ENCODE measurements at regions not wholly inside any gene's neighbourhood (a gene's known extent, or its start where the extent isn't known, plus 50 kb on each side); places are given as distances from the start of the nearest gene placed in this dataset.

DNA sequence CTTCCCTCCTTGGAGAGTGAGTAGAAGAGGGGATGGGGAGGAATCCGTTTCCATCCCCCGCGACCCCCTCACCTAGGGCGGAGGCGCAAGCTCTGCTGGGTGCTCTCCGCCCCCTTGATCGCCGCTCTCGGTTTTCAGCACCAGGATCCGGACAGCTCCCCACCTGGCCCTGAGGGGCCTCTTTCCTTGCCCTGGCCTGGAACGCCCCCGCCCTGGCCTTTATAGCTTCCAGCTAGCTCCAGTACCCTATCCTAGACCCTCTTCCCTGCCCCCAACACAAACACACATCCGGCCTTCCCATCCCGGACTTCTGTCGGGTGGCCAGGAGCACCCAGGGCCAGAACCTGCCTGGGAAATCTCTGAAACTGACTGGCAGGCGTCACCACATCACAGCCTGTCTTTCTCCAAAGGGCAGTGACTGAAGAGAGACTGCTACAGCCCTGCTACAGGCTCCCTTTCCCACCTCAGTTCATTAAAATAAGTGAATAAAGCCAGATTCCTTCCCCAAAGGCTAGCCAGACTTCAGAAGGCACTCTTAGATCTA lies 72.3 kb upstream of the LEP start:
- TF ChIP-seq, protein P1, sequence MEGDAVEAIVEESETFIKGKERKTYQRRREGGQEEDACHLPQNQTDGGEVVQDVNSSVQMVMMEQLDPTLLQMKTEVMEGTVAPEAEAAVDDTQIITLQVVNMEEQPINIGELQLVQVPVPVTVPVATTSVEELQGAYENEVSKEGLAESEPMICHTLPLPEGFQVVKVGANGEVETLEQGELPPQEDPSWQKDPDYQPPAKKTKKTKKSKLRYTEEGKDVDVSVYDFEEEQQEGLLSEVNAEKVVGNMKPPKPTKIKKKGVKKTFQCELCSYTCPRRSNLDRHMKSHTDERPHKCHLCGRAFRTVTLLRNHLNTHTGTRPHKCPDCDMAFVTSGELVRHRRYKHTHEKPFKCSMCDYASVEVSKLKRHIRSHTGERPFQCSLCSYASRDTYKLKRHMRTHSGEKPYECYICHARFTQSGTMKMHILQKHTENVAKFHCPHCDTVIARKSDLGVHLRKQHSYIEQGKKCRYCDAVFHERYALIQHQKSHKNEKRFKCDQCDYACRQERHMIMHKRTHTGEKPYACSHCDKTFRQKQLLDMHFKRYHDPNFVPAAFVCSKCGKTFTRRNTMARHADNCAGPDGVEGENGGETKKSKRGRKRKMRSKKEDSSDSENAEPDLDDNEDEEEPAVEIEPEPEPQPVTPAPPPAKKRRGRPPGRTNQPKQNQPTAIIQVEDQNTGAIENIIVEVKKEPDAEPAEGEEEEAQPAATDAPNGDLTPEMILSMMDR (IDR thresholded peaks at IDR 0.05; ENCODE audit: insufficient read depth, low read length): no peak
- TF ChIP-seq POLR2AphosphoS5 (IDR thresholded peaks at IDR 0.05; ENCODE audit: low read depth) (no peak), GABPA (IDR thresholded peaks at IDR 0.05; ENCODE audit: low read depth) (no peak), SPI1 (IDR thresholded peaks at IDR 0.05; ENCODE audit: borderline replicate concordance, low read depth) (no peak)
- TF ChIP-seq, protein P2, sequence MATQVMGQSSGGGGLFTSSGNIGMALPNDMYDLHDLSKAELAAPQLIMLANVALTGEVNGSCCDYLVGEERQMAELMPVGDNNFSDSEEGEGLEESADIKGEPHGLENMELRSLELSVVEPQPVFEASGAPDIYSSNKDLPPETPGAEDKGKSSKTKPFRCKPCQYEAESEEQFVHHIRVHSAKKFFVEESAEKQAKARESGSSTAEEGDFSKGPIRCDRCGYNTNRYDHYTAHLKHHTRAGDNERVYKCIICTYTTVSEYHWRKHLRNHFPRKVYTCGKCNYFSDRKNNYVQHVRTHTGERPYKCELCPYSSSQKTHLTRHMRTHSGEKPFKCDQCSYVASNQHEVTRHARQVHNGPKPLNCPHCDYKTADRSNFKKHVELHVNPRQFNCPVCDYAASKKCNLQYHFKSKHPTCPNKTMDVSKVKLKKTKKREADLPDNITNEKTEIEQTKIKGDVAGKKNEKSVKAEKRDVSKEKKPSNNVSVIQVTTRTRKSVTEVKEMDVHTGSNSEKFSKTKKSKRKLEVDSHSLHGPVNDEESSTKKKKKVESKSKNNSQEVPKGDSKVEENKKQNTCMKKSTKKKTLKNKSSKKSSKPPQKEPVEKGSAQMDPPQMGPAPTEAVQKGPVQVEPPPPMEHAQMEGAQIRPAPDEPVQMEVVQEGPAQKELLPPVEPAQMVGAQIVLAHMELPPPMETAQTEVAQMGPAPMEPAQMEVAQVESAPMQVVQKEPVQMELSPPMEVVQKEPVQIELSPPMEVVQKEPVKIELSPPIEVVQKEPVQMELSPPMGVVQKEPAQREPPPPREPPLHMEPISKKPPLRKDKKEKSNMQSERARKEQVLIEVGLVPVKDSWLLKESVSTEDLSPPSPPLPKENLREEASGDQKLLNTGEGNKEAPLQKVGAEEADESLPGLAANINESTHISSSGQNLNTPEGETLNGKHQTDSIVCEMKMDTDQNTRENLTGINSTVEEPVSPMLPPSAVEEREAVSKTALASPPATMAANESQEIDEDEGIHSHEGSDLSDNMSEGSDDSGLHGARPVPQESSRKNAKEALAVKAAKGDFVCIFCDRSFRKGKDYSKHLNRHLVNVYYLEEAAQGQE (IDR thresholded peaks at IDR 0.05; ENCODE audit: insufficient replicate concordance, low read depth): peak; percentile 94

Data from HL-60 (cell line).